WTC11 (cell line): ENCODE measurements at regions not wholly inside any gene's neighbourhood (a gene's known extent, or its start where the extent isn't known, plus 50 kb on each side); places are given as distances from the start of the nearest gene placed in this dataset.

ENCODE experiments used
- ATAC-seq: fragments of 200-7000 bp; cut with Tn5 transposase; 2 replicates; pipeline ENCODE4 v1.10.0; 2021; ENCODE audit warnings: mild to moderate bottlenecking, moderate library complexity
- CTCF ChIA-PET: fragments of 300-600 bp; sonication (Branson Sonifier 250); formaldehyde crosslinking; loops from one replicate; lab custom pipeline; 2021; ENCODE audit warnings: antibody characterized with exemption; lab: Charles Lee
- POLR2A ChIA-PET: fragments of 350-600 bp; sonication (Branson Sonifier 250); formaldehyde crosslinking; loops from one replicate; lab custom pipeline; 2021; ENCODE audit warnings: antibody characterized with exemption; lab: Charles Lee
- DNase-seq: peaks from one replicate; pipeline ENCODE4 v3.0.0; 2021; ENCODE audit warnings: low spot score
- H3K27ac Mint-ChIP-seq: 2 replicates; pipeline ENCODE4 v1.8.0; 2021; ENCODE audit warnings: mixed read lengths
- H3K27me3 Mint-ChIP-seq: 2 replicates; pipeline ENCODE4 v1.8.0; 2021; ENCODE audit warnings: low read depth, mild to moderate bottlenecking, moderate library complexity, mixed read lengths
- H3K36me3 Mint-ChIP-seq: 2 replicates; pipeline ENCODE4 v1.8.0; 2021; ENCODE audit warnings: mixed read lengths
- H3K4me1 Mint-ChIP-seq: 2 replicates; pipeline ENCODE4 v1.8.0; 2022; ENCODE audit warnings: mixed read lengths
- H3K4me3 Mint-ChIP-seq: 2 replicates; pipeline ENCODE4 v1.8.0; 2021; ENCODE audit warnings: mild to moderate bottlenecking, moderate library complexity, mixed read lengths
- H3K9me3 Mint-ChIP-seq: 2 replicates; pipeline ENCODE4 v1.8.0; 2021; ENCODE audit warnings: mixed read lengths
- E2F4 ChIP-seq: sonication (generic); formaldehyde crosslinking; IDR thresholded peaks from 2 replicates; pipeline ENCODE4 v1.8.1; 2022; ENCODE audit warnings: low read depth, mild to moderate bottlenecking, moderate library complexity, missing genetic modification reagents, borderline replicate concordance
- EMX1 ChIP-seq: fragments of 250-450 bp; sonication (Bioruptor Pico); IDR thresholded peaks from 2 replicates; pipeline ENCODE4 v1.8.0; 2021; ENCODE audit warnings: mild to moderate bottlenecking
- FOXP4 ChIP-seq: sonication (generic); formaldehyde crosslinking; IDR thresholded peaks from 2 replicates; pipeline ENCODE4 v1.8.0; 2022; ENCODE audit warnings: mild to moderate bottlenecking, missing genetic modification reagents
- HMGXB4 ChIP-seq: sonication (generic); formaldehyde crosslinking; IDR thresholded peaks from 2 replicates; pipeline ENCODE4 v1.8.1; 2023; ENCODE audit warnings: mild to moderate bottlenecking, moderate library complexity, missing genetic modification reagents
- JUN ChIP-seq: sonication (generic); formaldehyde crosslinking; IDR thresholded peaks from 2 replicates; pipeline ENCODE4 v1.8.0; 2023; ENCODE audit warnings: mild to moderate bottlenecking, missing genetic modification reagents
- NFATC4 ChIP-seq: fragments of 250-450 bp; sonication (Bioruptor Pico); IDR thresholded peaks from 2 replicates; pipeline ENCODE4 v1.9.0; 2021; ENCODE audit warnings: mild to moderate bottlenecking
- NFE2L1 ChIP-seq: sonication (generic); formaldehyde crosslinking; IDR thresholded peaks from 2 replicates; pipeline ENCODE4 v1.8.1; 2023; ENCODE audit warnings: missing genetic modification reagents
- NR3C1 ChIP-seq: sonication (generic); formaldehyde crosslinking; conservative IDR thresholded peaks from 2 replicates; pipeline ENCODE4 v1.8.1; 2023; ENCODE audit warnings: low read depth, mild to moderate bottlenecking, missing genetic modification reagents
- RELA ChIP-seq: sonication (generic); formaldehyde crosslinking; IDR thresholded peaks from 2 replicates; pipeline ENCODE4 v1.8.1; 2022; ENCODE audit warnings: missing genetic modification reagents, mild to moderate bottlenecking, borderline replicate concordance
- STAT6 ChIP-seq: sonication (generic); formaldehyde crosslinking; conservative IDR thresholded peaks from 2 replicates; pipeline ENCODE4 v1.8.1; 2023; ENCODE audit warnings: mild to moderate bottlenecking, low read depth, missing genetic modification reagents, moderate library complexity
- USF1 ChIP-seq: sonication (generic); formaldehyde crosslinking; IDR thresholded peaks from 2 replicates; pipeline ENCODE4 v1.8.0; 2022; ENCODE audit warnings: mild to moderate bottlenecking, missing genetic modification reagents
- ZMAT4 ChIP-seq: fragments of 250-450 bp; sonication (Bioruptor Pico); IDR thresholded peaks from 2 replicates; pipeline ENCODE4 v1.9.0; 2021; ENCODE audit warnings: mild to moderate bottlenecking
- ZNF532 ChIP-seq: fragments of 250-450 bp; sonication (Bioruptor Pico); IDR thresholded peaks from 2 replicates; pipeline ENCODE4 v1.9.0; 2021; ENCODE audit warnings: mild to moderate bottlenecking, borderline replicate concordance

- TF ChIP-seq STAT6 (CRISPR knock-in tag) = no peak
Observed at GRCh38 chr2:147003081-147003480, 841.7 kb upstream of the ACVR2A start (continued).

GRCh38 chr2:147002256-147002655 is 842.6 kb upstream of the ACVR2A start:
- Mint-ChIP-seq H3K36me3 (no peaks in the 10 kb centered on the region), H3K4me1 (peaks cover 8% of the 10 kb centered on the region), H3K4me3 (no peak overlapping the region), H3K9me3 (peaks cover 3% of the 10 kb centered on the region), H3K27ac (no peak overlapping the region), H3K27me3 (no peaks in the 10 kb centered on the region)
- ChIA-PET POLR2A (no interaction called here), CTCF (no interaction called here)
- DNase-seq = no peak
- ATAC-seq = no peak
- no peak for TF ChIP-seq JUN (CRISPR knock-in tag)
- TF ChIP-seq ZNF532 (CRISPR knock-in tag) = no peak
- TF ChIP-seq E2F4 = no peak
- no peak for TF ChIP-seq HMGXB4 (CRISPR knock-in tag)
- TF ChIP-seq RELA (CRISPR knock-in tag) = no peak
- TF ChIP-seq ZMAT4 (CRISPR knock-in tag) = no peak
- no peak for TF ChIP-seq FOXP4 (CRISPR knock-in tag)
- TF ChIP-seq EMX1 (CRISPR knock-in tag) = no peak
- TF ChIP-seq USF1 (CRISPR knock-in tag) = no peak
- no peak for TF ChIP-seq NFATC4 (CRISPR knock-in tag)
- no peak for TF ChIP-seq NFE2L1 (CRISPR knock-in tag)
- no peak for TF ChIP-seq NR3C1 (CRISPR knock-in tag)
